HG03575 (cell line): ENCODE measurements at regions not wholly inside any gene's neighbourhood (a gene's known extent, or its start where the extent isn't known, plus 50 kb on each side); places are given as distances from the start of the nearest gene placed in this dataset.

Experiments
- ATAC-seq: cut with Tn5 transposase; IDR thresholded peaks from one replicate; pipeline ENCODE4 v1.9.1; 2021; ENCODE audit not compliant: unreplicated experiment, insufficient number of reproducible peaks, low FRiP score; ENCODE audit errors: extremely low read depth

DNA sequence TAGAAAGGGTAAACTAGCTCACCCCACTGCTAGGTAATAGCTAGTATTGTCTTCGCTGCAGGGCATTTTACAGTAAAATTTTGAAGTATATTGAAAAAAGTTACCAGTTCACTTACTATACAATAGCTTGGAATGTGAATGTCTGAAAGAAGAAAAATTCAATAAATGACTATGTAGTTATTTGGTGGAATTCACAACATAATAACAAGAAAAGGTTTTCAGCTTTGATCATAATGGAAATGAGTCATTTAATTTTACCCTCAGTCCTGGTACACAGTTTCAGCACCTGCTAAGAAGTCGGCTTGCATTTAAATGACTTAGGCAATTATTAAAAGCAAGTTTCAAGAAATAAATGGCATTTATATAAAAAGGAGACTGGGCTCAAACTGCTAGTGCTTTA lies 90.4 kb downstream of the NUP35 start:
- peak; percentile 73 for ATAC-seq

DNA sequence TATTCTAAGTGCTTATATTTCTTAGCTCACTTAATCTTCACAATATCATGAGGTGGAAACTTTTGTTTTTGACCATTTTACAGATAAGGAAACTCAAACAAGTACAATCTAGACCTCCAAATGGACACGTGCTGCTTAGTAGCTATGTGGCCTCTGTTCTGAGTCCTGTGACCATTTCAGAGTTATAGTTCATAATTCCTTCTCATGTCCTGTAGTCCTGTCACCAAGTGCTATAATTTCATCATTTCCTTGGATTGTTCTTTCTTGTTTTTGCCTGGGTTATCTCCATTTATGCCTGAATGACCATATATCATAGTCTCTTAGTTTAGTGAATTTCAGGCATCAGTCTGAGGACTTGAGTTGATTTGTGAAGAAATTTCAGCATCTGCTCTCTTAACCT lies 91.7 kb downstream of the NUP35 start:
- no peak for ATAC-seq

DNA sequence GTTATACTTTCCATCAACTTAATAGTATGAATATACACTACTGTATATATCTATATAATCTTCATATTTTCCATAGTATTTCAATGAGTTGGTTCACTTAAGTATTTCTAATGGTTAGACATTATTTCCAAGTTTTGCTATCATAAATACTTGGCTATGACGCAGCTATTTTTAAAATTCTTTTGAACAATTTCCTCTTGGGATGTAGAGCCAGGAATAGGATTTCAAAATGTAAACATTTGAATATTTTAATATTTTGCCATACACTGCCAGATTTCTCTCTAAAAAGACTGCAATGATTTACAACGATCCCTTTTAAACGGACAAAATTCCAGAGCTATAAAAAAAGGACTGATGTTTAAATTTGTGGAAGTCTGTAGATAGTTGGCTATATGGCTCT lies 95.6 kb downstream of the NUP35 start:
- no peak for ATAC-seq

DNA sequence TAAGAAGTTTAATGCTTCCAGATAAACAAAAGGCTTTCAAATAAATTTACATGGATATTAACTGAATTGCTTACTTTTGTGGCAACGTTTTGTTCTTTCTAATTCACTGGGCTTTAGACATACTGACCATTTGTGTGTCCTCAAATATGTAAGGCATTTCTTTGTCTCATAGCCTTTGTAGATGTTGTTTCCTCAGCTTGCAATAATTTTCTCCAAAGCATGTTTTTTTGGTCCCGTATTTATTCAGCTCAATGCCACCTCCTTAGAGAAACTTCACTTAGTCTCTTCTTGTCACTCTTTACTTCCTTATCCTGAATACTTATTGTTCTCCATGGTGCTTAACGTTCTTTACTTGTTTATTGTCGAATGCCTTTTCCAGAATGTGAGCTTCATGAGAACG lies 98.5 kb downstream of the NUP35 start:
- no peak for ATAC-seq

DNA sequence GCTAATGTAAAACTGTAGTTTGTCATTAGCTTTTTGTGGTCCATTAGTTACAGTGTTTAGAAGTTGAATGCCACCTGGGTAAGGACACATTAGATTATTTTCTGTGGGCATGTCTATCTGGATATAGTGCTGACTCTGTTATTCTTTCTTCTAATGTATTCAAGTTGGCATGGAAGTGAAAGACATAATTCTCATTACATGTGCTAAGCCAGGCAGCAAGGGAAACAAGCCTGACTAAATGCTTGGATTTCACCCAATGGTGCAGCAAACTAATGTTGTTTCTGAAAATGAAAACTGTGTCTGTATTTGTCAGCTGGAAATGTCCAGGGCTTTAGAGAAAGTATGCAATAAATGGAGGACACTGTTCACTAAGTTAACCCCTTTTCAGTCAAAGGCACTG lies 100.7 kb downstream of the NUP35 start:
- ATAC-seq = no peak

DNA sequence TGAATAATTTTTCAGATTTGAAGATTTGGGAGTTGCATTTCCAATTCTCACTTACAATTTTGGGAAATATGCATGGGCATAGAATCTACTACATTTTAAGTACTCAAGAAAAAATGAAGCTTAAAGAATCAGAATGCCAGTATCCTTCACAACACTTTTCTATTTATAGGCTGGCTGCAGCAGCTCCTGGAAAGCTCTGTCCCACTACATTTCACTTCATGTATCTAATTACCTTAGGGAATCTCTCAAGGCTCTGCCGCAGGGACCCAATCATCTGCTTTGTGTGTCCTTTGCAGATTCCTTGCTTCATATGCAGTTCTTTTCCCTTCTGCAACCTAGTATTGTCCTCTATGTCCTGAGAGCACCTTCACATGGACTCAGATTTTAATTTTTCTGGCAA lies 102.9 kb downstream of the NUP35 start:
- ATAC-seq = no peak

DNA sequence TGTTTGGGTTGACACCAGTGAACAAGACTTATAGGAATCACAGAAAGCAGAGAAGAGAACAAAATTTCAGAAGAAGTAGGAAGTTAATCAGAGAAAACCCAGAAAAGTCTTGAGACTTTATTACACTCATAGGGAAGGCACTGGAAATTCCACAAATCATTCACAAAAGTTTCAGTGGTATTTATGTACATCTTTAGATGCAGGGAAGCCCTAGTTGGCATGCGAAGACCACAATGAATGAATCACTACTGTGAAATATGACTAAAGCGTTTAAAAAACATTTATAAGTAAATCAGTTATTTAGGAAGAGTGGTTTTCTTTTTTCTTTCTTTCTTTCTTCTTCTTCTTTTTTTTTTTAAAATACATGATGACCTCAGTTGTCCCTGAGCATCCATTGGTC lies 105.1 kb downstream of the NUP35 start:
- ATAC-seq = no peak

DNA sequence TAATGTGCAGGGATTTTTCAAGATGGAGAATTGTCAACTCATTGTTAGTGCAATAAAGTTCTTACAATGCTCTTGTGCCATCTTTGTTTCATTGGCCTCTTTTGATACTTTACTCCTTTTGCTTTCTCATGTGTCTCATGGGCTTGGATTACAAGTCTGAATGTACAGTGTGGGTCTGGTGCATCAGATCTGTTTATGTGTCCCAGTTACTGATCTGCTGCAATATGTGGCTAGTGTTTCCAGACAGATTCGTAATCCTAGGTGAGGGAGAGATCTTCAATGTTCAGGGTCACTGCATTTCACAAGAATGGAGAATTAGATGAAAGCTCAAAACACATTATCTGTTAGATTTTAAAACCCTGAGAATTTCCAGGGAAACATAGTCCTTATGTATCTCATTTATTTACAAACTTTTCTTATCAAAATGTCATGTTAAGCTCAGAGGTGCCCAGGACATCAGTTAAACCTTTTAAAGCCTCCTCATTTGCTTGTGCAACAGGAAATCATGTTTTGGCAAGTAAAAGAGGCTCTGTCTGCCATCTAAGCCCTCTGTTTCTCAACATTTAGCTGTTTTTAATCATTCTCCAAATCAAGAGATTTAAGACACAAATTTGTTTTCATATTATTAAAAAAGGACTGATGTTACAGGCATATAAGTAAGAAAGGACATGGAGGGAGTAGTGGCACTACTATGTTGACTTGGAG lies 108.1 kb downstream of the NUP35 start:
- ATAC-seq = no peak

DNA sequence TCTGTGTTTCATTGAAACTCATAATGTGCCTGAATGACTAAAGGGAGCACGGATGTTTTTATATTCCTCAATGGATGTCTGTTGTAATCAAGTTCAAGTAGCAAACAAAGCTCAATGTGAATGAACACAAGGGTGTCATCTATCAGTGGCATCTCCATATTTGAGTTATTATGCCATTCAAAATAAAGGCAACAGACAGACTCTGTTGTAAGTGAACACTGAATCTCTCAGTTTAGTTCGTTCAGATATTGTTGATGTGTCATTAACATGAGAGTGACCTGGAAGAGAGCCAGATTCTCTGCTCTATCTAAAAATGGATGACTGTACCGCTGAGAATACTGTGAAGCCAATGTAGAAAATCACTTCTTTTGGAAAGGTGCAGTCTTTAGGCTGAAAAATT lies 118.7 kb downstream of the NUP35 start:
- ATAC-seq = no peak

DNA sequence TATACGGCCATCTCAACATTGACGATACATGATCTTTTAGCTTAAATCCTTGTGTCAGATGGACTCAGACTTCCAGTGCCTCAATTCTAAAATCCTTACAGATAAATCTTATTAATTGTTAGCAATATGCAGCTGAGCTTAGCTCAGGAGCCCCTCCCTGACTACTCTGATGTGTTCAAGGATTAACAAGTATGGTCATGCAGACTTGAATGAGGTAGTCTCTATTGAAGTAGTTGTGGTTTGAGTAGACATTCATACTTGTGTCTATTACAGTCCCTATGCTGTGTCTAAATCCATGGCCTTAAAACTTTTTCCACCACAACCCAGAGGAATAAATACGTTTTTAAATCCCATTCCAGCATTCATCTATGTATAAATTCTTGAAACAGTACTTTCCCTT lies 119.5 kb downstream of the NUP35 start:
- no peak for ATAC-seq

DNA sequence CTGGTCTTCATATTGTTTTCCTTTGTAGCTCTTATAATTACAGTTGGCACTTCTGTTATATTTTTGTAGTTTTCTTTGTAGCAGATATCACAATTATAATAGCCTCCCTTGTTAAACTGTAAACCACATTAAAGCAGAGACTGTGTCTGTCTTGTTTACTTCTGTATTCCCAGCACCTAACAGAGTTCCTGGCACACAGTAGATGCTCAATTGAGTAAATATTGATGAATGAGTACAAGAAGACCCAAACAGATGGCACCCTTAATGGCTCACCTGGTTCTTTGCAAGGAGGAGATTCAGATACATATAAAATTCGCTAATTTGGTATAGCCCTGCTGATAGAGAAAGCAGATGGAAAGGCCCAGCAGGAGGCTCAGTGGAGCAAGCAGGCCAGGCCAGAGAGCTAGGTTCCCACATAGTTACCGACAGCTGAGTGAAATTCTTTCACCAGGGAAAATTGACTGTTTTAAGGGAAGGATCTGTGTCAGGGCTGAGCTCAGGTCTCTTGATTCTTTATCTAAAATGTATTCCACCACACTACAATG lies 120.1 kb downstream of the NUP35 start:
- ATAC-seq = no peak

DNA sequence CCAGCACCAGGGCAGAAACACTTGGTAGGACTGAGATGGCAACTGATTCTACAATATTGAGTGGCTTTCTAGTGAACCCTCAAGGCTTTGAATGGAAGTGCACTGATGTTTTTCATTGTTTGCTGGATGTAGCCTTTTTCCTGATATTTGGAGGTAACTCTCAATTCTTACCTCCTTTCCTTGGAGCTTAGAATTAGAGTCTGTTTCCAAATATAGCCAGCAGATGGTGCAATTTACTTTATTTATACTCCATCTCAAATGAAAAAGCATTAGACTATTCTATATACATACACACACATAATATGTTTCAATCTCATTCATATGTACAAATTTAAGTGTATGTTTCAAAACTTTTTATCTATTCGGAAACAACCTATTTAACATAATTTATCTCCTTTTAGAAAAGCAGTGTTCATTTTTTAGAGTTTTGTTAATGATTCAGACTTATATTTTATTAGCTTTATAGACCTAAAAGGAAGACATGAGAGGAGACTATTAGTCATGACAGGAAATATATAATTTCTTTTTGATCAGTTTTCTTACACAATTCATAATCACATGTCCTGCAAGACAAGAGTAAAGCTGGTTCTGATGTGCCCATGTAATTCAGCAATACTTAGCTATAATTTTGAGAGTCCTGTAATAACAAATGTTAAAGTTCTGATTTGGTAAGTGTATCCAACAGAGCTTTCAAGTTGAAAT lies 124.8 kb downstream of the NUP35 start:
- ATAC-seq = no peak

DNA sequence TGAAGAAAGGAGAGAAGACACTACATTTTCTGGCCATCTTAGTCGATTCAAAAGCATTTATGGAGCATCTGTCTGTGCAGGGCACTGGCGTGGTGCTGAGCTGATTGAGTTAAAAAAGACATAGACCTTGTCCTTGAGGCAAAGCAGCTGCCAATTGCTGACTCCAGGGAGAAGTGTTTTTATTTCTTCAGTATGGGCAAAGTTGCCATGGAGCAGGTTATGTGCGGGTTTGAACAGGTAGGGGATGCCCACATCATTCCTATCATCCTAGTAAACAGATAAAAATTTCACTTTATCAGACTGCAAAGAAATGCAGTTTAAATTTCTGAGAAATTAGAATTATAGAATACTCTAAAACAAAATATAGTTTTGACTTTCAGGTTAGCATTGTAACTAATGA lies 125.8 kb downstream of the NUP35 start:
- ATAC-seq = no peak

DNA sequence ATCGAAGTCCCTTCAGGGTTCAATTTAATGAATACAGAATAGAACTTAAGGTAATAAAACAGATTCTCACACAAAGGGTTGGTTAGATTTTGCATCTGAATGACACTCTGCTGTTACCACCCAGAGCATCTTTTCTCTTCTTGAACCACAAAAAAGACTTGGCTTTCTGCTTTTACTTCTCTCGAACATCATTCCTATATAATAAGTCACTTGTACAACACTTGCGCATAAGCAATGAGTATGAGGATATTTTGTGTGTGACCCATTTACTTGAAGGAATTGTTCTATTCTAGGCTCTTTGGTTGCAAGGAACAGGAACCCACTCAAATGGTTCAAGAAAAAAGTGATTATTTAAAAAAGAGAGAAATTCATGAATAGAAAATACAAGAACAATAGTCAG lies 126.2 kb downstream of the NUP35 start:
- no peak for ATAC-seq

DNA sequence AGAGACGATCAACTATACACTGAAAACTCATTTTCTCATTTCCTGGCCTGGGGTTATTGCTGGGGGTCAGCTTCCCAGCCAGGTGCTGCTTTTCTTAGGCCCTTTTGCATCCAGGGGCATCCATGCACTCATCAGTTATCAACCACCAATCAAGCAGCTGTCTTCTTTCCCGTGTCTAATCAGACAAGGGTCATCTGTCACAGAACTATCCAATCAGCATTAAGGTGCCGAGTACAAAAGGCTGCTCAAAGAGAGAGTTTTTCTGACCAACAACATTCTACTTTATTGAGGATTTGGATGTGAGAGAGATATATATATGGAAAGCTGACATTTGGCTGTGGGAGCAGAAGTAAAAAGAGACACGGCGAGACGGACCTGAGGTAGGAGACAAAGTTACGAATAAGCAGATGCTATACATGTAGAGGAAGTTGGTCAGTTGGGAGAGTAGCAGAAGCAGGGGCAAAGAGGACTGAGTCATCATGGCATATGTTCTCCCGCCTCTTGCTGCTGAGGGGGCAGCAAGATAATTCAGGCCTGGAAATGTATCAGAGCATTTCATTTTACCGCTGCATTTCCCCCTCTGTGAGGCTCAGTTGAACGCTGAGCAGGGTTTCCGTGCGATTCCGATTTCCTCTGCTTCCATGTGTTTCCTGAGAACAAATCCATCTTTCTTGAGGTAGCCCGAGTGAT lies 129.3 kb downstream of the NUP35 start:
- ATAC-seq = no peak

DNA sequence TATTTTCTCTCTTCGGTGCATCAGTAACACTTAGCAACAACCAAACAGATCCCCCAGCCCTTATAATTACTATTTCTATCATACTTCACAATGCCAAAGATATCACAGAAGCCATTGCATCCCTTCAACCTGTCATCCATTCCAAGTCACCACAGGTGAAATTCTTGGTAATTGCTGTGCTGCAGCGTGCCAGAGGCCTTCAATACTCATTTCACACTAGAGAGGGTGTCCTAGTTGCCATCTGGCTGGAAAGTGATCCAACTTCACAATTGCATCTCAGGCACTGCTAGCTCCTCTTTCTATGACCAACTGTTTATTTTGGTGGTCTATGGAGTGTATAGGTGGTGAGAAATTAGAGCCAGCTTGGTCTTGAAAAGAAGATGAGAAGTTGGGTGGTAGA lies 131.2 kb downstream of the NUP35 start:
- no peak for ATAC-seq

DNA sequence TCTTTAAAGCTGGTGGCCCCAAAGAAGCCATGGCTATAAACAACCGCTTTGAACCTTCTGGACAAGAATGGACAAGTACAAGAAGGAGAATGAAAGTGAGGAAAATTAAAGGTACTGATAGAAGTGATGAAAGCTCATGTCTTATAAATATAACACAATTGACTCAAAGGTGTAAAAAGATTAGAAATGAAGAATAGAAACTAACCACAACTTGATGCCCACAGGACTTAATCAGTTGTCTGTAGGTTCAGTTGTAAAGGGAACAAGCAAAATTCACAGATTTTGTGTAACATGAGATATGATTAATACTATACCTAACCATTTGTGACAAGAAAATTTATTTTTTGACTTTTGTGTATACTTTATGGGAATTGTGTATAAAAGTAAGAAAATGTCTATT lies 135.7 kb downstream of the NUP35 start:
- no peak for ATAC-seq

DNA sequence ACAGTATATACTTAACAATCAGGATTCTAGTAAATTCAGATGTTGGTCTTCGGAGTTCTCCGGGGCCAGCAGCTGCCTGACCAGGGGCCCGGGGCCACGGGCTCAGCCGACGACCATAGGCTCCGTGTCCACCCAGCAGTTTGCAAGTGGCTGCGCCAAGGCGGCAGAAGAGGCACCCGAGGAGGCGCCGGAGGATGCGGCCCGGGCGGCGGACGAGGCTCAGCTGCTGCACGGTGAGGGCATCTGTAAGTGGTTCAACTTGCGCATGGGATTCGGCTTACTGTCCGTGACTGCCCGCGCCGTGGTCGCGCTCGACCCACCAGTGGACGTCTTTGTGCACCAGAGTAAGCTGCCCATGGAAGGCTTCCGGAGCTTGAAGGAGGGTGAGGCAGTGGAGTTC lies 136.3 kb downstream of the NUP35 start:
- ATAC-seq = no peak

DNA sequence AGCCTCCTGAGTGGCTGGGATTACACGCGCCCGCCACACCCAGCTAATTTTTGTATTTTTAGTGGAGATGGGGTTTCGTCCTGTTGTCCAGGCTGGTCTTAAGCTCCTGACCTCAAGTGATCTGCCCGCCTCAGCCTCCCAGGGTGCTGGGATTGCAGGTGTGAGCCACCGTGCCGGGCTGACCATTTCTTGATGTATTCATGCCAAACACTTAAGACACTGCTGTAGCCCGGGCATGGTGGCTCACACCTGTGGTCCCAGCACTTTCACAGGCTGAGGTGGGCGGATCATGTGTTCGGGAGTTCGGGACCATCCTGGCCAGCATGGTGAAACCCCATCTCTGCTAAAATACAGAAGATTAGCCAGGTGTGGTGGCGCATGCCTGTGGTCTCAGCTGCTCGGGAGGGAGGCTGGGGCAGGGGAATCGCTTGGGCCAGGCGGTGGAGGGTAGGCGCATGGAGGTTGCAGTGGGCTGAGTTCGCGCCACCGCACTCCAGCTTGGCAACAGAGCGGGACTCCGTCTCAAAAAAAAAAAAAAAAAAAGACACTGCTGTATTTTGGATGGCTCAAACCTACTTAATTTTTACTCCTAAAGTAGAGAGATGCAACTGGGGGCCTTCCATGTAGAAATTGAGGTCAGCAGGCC lies 140.8 kb downstream of the NUP35 start:
- ATAC-seq = no peak
